ENCODE measurements at regions not wholly inside any gene's neighbourhood (a gene's known extent, or its start where the extent isn't known, plus 50 kb on each side); places are given as distances from the start of the nearest gene placed in this dataset.

DNA sequence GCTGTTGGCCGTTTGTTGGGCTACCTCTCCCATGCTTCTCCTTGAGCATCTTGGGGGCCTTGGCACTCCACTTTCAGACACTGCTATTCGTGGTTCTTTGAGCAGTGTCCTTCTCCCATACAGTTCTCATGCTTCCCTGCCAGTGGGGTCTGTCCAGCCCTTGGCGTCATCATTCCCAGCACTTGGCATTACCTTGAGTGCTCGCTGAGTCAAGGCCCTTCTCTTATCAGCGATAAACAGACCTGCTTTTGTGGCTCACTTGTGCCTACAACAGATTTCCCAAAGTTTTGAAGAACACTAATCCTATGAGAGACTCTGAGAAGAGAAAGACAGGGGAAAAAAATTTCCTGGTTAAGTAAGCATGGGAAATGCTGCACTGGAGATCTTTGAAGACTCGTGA, 85.3 kb downstream of the NOC3L start:
- no peak for TF ChIP-seq POLR2A (IDR thresholded peaks at IDR 0.05)
- TF ChIP-seq, protein P1, sequence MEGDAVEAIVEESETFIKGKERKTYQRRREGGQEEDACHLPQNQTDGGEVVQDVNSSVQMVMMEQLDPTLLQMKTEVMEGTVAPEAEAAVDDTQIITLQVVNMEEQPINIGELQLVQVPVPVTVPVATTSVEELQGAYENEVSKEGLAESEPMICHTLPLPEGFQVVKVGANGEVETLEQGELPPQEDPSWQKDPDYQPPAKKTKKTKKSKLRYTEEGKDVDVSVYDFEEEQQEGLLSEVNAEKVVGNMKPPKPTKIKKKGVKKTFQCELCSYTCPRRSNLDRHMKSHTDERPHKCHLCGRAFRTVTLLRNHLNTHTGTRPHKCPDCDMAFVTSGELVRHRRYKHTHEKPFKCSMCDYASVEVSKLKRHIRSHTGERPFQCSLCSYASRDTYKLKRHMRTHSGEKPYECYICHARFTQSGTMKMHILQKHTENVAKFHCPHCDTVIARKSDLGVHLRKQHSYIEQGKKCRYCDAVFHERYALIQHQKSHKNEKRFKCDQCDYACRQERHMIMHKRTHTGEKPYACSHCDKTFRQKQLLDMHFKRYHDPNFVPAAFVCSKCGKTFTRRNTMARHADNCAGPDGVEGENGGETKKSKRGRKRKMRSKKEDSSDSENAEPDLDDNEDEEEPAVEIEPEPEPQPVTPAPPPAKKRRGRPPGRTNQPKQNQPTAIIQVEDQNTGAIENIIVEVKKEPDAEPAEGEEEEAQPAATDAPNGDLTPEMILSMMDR (IDR thresholded peaks at IDR 0.05) = no peak
- no peak for TF ChIP-seq EP300 (IDR thresholded peaks at IDR 0.05)

All from gastroesophageal sphincter (tissue), 3 donors.